GM19239 (cell line): ENCODE measurements at regions not wholly inside any gene's neighbourhood (a gene's known extent, or its start where the extent isn't known, plus 50 kb on each side); places are given as distances from the start of the nearest gene placed in this dataset.
"Not testable (repeated sequence)": the region's sequence is repeated elsewhere in the genome, so short reads cannot be mapped to it uniquely, and the experiment has no call there.

ENCODE experiments used
- DNase-seq: peaks from one replicate; pipeline ENCODE4 v3.0.0; 2011; ENCODE audit warnings: low spot score; ENCODE audit not compliant: insufficient read length
- FAIRE-seq: peaks from 2 replicates; lab custom pipeline; 2011; peaks lifted over from hg19 to GRCh38; lab: Jason Lieb, UNC

- DNase-seq (no peak), FAIRE-seq (no peak)
Measured at GRCh38 chr6:166253778-166254204, 54.4 kb downstream of the PRR18 start.

DNA sequence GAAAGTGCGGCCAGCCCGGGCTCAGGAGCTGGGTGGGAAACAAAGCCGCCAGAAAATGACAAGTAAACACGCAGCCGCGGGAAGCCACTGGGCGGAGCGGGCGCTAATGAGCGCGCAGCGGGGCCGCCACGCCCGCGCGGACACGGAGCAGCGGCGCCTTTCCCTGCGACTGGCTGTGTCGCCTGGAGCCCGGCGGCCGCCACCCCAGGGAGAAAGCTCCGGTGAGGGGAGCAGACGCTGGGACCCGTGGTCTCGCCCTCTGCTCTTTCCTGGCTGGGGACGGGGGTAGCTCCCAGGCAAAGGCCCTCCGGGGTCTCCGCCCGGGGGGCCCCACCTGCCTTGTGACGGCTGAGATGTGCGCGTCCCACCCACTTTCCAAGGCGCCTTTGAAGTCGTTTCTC is 54.9 kb downstream of the PRR18 start:
- DNase-seq (no peak), FAIRE-seq (no peak)

GRCh38 chr6:166252601-166253000 is 55.6 kb downstream of the PRR18 start:
- no peak for FAIRE-seq
- DNase-seq: no peak

- DNase-seq (no peak), FAIRE-seq (no peak)
Measured at GRCh38 chr6:166251655-166252054, 56.5 kb downstream of the PRR18 start.

- no peak for FAIRE-seq
Measured at GRCh38 chr6:166251211-166251610, 57.0 kb downstream of the PRR18 start.

GRCh38 chr6:166249061-166249785 is 59.0 kb downstream of the PRR18 start:
- DNase-seq, FAIRE-seq: not testable (repeated sequence)

More at GRCh38 chr6:166251211-166251610, 57.0 kb downstream of the PRR18 start:
- DNase-seq: no peak

DNA sequence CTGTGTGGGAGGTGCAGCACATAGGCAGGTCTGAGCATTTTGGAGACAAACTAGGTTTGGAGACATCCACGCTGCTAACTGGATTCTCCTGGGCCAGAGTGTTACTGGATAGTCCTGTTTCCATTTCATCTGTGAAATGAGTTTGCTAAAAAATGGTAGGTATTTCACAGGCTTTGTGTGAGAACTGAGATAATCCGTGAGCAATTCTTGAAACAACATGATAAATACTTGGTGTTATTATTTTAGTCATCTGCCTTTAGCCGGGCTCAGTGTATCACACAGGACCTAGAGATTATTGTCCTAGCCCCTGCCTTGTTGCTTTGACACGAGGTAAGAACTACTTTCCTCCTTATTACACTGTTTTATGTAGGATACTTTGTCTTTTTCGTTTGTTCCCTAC is 63.0 kb downstream of the PRR18 start:
- FAIRE-seq (no peak), DNase-seq (no peak)

GRCh38 chr6:166244353-166245045 is 63.7 kb downstream of the PRR18 start:
- FAIRE-seq: peak; percentile 87

DNA sequence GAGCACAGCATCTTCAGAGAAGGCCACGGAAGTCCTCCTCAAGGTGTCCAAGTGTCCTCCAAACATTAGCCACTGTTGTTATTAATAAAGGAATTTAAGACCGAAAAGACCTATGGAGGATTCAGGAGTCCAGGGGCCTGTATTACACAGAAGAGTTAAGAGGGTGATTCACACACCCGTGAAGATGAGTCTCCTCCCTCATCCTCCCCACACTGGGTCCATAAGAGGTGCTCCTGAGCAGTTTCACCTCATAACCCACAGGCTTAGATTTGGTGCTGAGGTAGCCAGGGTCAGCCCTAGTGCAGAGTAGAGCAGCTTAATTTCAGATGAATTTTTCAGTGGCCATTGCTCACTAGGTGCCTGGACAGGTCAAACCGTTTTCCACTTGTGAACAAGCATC is 65.3 kb downstream of the PRR18 start:
- DNase-seq (no peak), FAIRE-seq (no peak)

More at GRCh38 chr6:166244353-166245045, 63.7 kb downstream of the PRR18 start:
- DNase-seq: peak; percentile 58

- no peak for DNase-seq
- no peak for FAIRE-seq
Measured at GRCh38 chr6:166241974-166242373, 66.2 kb downstream of the PRR18 start.

- DNase-seq (no peak), FAIRE-seq (no peak)
Measured at GRCh38 chr6:166240889-166241288, 67.3 kb downstream of the PRR18 start.

DNA sequence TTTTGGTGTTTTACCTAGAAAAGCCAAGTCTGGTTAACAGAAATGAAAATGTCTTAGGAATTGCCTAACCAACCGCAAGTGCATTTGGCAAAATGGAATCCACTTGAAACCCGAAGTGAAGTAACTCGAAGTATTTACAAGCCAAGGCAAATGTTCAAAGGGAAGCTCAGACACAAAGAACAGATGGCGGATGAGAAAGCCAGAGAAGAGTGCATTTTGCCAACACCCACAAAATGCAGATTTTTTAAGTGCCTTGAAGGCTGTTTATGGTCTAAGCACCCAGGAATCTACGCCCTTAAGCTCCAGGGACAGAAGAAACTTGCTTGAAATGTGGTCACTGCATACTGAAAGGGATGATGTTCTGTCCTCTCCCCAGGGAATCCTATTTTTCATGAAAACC is 70.0 kb upstream of the TBXT start:
- DNase-seq (no peak), FAIRE-seq (no peak)

DNA sequence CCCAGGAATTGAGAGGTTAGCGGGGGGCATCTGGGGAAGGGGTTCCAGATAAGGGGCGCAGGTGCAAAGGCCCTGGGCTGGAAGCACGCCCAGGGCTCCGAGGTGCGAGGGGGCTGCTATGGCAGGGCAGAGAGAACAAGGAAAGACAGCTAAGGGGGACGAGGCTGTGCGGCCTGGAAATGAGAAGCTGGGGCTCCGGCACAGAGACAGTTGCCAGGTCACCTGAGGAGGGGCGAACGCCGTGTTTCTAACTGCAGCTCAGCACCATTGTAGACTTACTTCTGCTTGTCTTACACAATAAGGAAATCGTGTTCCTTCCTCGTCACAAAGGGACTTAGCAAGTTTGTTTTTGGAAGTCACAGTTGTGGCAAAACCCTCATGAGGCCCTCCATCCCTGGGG is 68.9 kb upstream of the TBXT start:
- DNase-seq: no peak
- FAIRE-seq: no peak

GRCh38 chr6:166235666-166236292 is 68.1 kb upstream of the TBXT start:
- no peak for FAIRE-seq
- no peak for DNase-seq

DNA sequence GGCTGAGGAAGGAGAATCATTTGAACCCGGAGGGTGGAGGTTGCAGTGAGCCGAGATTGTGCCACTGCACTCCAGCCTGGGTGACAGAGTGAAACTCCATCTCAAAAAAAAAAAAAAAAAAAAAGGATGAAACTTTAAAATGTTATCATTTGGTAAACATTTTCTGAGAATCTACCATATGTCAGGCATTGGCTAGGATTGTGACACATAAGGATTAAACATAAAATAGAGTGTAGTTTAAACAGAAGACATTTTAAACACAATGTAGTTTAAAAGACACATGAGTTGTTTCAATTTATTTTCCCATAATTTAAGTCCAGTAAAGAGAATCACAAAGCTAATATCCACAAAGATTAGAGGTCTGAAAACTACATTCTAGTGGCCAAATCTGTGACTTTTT is 63.5 kb upstream of the TBXT start:
- not testable (repeated sequence) for DNase-seq

DNA sequence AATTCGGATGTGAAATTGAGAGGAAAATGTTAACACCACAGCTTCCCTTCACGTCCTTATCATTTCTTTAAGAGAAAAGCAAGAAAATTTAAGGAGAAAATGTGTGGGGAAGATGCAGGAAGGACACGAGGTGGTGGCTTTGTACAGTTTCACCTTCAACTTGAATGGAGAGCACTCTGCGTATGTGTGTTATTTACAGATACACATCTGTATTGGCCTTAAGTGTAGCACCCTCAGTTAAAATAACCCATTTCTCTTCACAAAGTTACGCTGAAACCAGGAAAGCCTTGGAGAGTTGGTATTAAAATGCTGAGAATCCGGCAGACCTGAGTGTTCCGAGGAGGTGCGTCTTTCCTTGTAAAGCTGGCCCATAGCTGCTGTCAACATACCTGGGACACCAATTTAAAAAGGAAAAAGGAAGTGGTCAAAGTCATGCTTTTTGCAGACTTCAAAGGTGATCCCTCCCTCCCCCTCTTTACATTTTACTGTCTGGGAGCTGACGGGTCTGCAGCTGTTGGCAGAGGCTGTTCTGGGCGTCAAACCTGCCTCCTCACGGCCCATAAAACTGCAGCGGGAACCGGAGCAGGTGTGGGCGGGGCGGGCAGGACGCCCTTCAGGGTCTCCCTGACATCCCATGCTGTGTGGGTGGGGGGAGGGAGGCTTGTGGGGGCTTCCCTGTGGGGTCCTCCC is 61.3 kb upstream of the TBXT start:
- FAIRE-seq (no peak), DNase-seq (no peak)

More for the DNA sequence above, 63.5 kb upstream of the TBXT start:
- not testable (repeated sequence) for FAIRE-seq

DNA sequence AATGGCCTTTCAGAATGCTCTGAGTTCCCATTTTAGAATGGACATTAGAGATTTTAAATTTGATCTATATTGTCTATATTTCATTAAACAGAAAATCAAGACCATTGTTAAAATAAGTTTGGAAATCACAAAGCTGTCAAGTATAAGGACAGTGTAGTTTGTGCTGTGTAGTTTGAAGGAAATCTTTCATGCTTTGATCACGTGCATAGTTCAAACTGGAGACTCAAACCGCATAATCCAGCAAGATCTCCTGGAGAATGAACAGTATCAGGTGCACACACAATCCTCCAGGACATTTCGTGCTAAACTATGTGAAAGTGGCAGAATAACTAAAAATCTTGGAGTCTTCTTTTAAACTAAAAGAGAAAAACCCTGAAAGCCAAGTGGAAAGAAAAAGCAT is 60.8 kb upstream of the TBXT start:
- FAIRE-seq (no peak), DNase-seq (no peak)

DNA sequence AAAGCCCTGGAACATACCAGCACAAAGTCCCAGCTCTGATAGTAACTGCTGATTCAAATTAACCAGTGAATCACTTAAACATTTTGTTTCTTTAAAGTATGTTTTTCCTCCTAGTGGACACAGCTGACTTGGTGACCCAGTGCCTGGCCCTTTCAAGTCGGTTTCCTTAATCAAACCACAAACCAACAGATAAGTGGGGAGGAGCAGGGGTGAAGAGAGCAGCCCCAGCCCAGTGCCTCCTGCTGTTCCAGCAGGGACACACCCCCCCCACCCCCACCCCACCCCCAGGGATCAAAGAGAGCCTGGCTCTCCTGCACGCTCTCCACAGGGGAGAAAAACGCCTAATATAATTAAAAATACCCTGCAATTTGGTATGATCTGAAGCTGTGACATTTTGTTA is 55.4 kb upstream of the TBXT start:
- DNase-seq (no peak), FAIRE-seq (no peak)

DNA sequence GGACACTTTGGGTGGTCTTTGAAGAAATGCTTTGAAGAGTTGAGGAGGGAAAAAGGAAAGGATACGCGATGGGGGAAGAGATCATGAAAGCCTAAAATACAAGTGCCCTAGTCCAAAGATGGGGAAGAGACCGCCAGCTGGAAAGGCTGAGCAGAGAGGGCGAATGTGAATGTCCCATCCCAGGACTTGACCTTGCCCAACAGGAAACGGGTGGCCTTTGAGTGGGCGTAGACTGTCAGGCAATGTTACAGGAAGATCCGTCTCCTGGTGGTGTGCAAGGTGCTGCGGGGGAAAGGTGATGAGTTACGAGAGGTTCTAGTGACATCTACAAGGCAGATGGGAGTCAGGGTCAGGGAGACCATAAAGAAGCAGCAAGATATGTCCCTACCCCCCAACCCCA is 55.0 kb upstream of the TBXT start:
- FAIRE-seq (no peak), DNase-seq (no peak)

DNA sequence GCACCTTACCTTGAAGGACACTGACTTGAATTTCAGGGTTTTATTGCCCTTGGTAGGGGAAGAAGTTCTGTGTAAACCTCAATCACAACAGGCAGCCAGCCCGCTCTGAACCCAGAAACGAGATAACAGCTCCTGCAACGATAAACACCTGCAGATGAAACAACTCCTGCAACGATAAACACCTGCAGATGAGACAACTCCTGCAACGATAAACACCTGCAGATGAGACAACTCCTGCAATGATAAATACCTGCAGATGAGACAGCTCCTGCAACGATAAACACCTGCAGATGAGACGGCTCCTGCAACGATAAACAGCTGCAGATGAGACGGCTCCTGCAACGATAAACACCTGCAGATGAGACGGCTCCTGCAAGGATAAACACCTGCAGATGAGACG is 54.0 kb upstream of the TBXT start:
- FAIRE-seq (no peak), DNase-seq (no peak)

- DNase-seq (no peak), FAIRE-seq (no peak)
Measured at GRCh38 chr6:166221040-166221439, 53.4 kb upstream of the TBXT start.
